Choroid plexus epithelial cell (primary cell): ENCODE measurements at regions not wholly inside any gene's neighbourhood (a gene's known extent, or its start where the extent isn't known, plus 50 kb on each side); places are given as distances from the start of the nearest gene placed in this dataset.

Experiments used
- DNase-seq: peaks from one replicate; pipeline ENCODE4 v3.0.0-alpha.2; 2010; ENCODE audit warnings: low read depth
- H3K4me3 ChIP-seq: 2 replicates; pipeline ENCODE4 v1.5.1; 2011; ENCODE audit warnings: low read depth, mild to moderate bottlenecking, control low read depth, low read length, moderate library complexity
- CTCF ChIP-seq: conservative IDR thresholded peaks from 2 replicates; pipeline ENCODE4 v1.5.1; 2011; ENCODE audit warnings: low read depth, mild to moderate bottlenecking, control low read depth, inconsistent platforms, low read length, moderate library complexity

GRCh38 chr15:95588056-95588455 is 742.4 kb upstream of the NR2F2 start:
- no peak for DNase-seq
- H3K4me3 ChIP-seq = no peak overlapping the region
- no peak for TF ChIP-seq CTCF

GRCh38 chr15:95590533-95591044 is 739.9 kb upstream of the NR2F2 start:
- DNase-seq = peak; percentile 14
- H3K4me3 ChIP-seq = no peak overlapping the region
- TF ChIP-seq CTCF = no peak

GRCh38 chr15:95591270-95591669 is 739.2 kb upstream of the NR2F2 start:
- no peak overlapping the region for H3K4me3 ChIP-seq
- no peak for TF ChIP-seq CTCF

GRCh38 chr15:95591886-95592285 is 738.6 kb upstream of the NR2F2 start:
- no peak for DNase-seq
- no peak overlapping the region for H3K4me3 ChIP-seq
- TF ChIP-seq CTCF = no peak

More at GRCh38 chr15:95591270-95591669, 739.2 kb upstream of the NR2F2 start:
- no peak for DNase-seq

GRCh38 chr15:95594496-95594895 is 736.0 kb upstream of the NR2F2 start:
- TF ChIP-seq CTCF = no peak
- H3K4me3 ChIP-seq = no peak overlapping the region
- no peak for DNase-seq

GRCh38 chr15:95595759-95596158 is 734.7 kb upstream of the NR2F2 start:
- H3K4me3 ChIP-seq = no peak overlapping the region
- TF ChIP-seq CTCF = no peak
- no peak for DNase-seq

- DNase-seq = no peak
- H3K4me3 ChIP-seq = no peak overlapping the region
- no peak for TF ChIP-seq CTCF
These were observed 734.0 kb upstream of the NR2F2 start for GRCh38 chr15:95596496-95596895.
